ENCODE measurements at regions not wholly inside any gene's neighbourhood (a gene's known extent, or its start where the extent isn't known, plus 50 kb on each side); places are given as distances from the start of the nearest gene placed in this dataset.

GRCh38 chr5:2011481-2012411 is 129.0 kb upstream of the IRX4 start:
- no peak for DNase-seq (ENCODE audit: low read depth in 2 of 2)

GRCh38 chr5:2010940-2011339 is 128.2 kb upstream of the IRX4 start:
- DNase-seq (ENCODE audit: low read depth in 2 of 2), result no peak

- DNase-seq (ENCODE audit: low read depth in 2 of 2), result no peak
Measured at GRCh38 chr5:2009986-2010914, 127.5 kb upstream of the IRX4 start.

GRCh38 chr5:2008851-2009629 is 126.3 kb upstream of the IRX4 start:
- DNase-seq (ENCODE audit: low read depth in 2 of 2), result no peak

- no peak for DNase-seq (ENCODE audit: low read depth in 2 of 2)
Measured at GRCh38 chr5:2007878-2008501, 125.3 kb upstream of the IRX4 start.

GRCh38 chr5:2007496-2007877 is 124.8 kb upstream of the IRX4 start:
- no peak for DNase-seq (ENCODE audit: low read depth in 2 of 2)

GRCh38 chr5:2006971-2007291 is 124.2 kb upstream of the IRX4 start:
- no peak for DNase-seq (ENCODE audit: low read depth in 2 of 2)

- DNase-seq (ENCODE audit: low read depth in 2 of 2), result no peak
Measured at GRCh38 chr5:2006193-2006970, 123.7 kb upstream of the IRX4 start.

GRCh38 chr5:2005101-2006041 is 122.6 kb upstream of the IRX4 start:
- no peak for DNase-seq (ENCODE audit: low read depth in 2 of 2)

- no peak for DNase-seq (ENCODE audit: low read depth in 2 of 2)
Measured at GRCh38 chr5:2003690-2004365, 121.1 kb upstream of the IRX4 start.

- DNase-seq (ENCODE audit: low read depth in 2 of 2), result no peak
Measured at GRCh38 chr5:2003206-2003605, 120.5 kb upstream of the IRX4 start.

GRCh38 chr5:2001300-2001699 is 118.6 kb upstream of the IRX4 start:
- DNase-seq (ENCODE audit: low read depth in 2 of 2), result no peak

- no peak for DNase-seq (ENCODE audit: low read depth in 2 of 2)
Measured at GRCh38 chr5:2000591-2000990, 117.9 kb upstream of the IRX4 start.

GRCh38 chr5:1999794-2000193 is 117.1 kb upstream of the IRX4 start:
- no peak for DNase-seq (ENCODE audit: low read depth in 2 of 2)

- no peak for DNase-seq (ENCODE audit: low read depth in 2 of 2)
Measured at GRCh38 chr5:1998716-1999317, 116.1 kb upstream of the IRX4 start.

GRCh38 chr5:1998348-1998669 is 115.6 kb upstream of the IRX4 start:
- DNase-seq (ENCODE audit: low read depth in 2 of 2), result no peak

GRCh38 chr5:1997640-1998347 is 115.1 kb upstream of the IRX4 start:
- DNase-seq (ENCODE audit: low read depth in 2 of 2), result no peak

GRCh38 chr5:1995491-1995890 is 112.8 kb upstream of the IRX4 start:
- DNase-seq (ENCODE audit: low read depth in 2 of 2), result no peak
